ENCODE measurements at regions not wholly inside any gene's neighbourhood (a gene's known extent, or its start where the extent isn't known, plus 50 kb on each side); places are given as distances from the start of the nearest gene placed in this dataset.

GRCh38 chr7:112596260-112596659 is 115.5 kb downstream of the LSMEM1 start:
- H3K4me2 ChIP-seq (ENCODE audit: low read depth, low read length, poor library complexity, severe bottlenecking) = no peak overlapping the region
- no peak overlapping the region for H2AFZ ChIP-seq (ENCODE audit: low read depth, low read length, severe bottlenecking)
- TF ChIP-seq CTCF (IDR thresholded peaks at IDR 0.05; ENCODE audit: insufficient read depth, low read length, poor library complexity, severe bottlenecking) = no peak
- TF ChIP-seq EZH2phosphoT487 (conservative IDR thresholded peaks at IDR 0.05; ENCODE audit: low read length) = no peak
- H3K27ac ChIP-seq (ENCODE audit: low read depth, low read length) = no peak overlapping the region
- H3K9me2 ChIP-seq (replicated peaks; ENCODE audit: insufficient read depth, low read length) = no peaks in the 10 kb centered on the region
- H3K27me3 ChIP-seq (ENCODE audit: low read length) = no peaks in the 10 kb centered on the region
- no peaks in the 10 kb centered on the region for H3K36me3 ChIP-seq (ENCODE audit: low read length)
- no peaks in the 10 kb centered on the region for H3K9me3 ChIP-seq (ENCODE audit: insufficient read depth, low read length)
- H4K20me1 ChIP-seq (ENCODE audit: low read depth, low read length) = no peaks in the 10 kb centered on the region
- no peak overlapping the region for H3K9ac ChIP-seq (ENCODE audit: low read length)
- H3K79me2 ChIP-seq (ENCODE audit: insufficient read depth, low read length) = no peaks in the 10 kb centered on the region
- no peak overlapping the region for H3K4me3 ChIP-seq (ENCODE audit: insufficient read depth, low read length, poor library complexity, severe bottlenecking)
- no peaks in the 10 kb centered on the region for H3F3A ChIP-seq (ENCODE audit: insufficient read depth)

DNA sequence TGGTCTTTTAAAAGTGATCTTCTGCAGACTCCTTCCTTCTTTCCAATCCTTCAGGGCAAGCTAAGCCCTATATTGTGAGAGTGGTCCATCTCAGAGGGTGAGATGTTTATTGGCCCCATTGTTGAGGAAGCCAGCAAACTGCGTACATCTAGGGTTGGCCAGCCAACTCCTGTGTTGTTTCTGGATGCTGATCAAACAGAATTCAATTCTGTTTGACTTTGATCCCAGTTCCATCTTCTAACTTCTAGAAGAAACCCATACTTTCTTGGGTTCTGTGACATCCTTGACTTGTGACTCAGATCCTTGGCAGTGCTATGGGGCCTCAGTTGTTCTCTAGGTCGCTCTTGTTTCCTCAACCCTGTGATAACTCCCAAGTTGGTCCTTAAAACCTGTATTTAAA is 116.2 kb downstream of the LSMEM1 start:
- Histone ChIP-seq H2AFZ (ENCODE audit: low read depth, low read length, severe bottlenecking) (no peak overlapping the region), H4K20me1 (ENCODE audit: low read depth, low read length) (no peaks in the 10 kb centered on the region), H3K79me2 (ENCODE audit: insufficient read depth, low read length) (no peaks in the 10 kb centered on the region), H3F3A (ENCODE audit: insufficient read depth) (no peaks in the 10 kb centered on the region), H3K4me3 (ENCODE audit: insufficient read depth, low read length, poor library complexity, severe bottlenecking) (no peak overlapping the region), H3K9ac (ENCODE audit: low read length) (no peak overlapping the region), H3K27me3 (ENCODE audit: low read length) (no peaks in the 10 kb centered on the region), H3K4me2 (ENCODE audit: low read depth, low read length, poor library complexity, severe bottlenecking) (no peak overlapping the region), H3K36me3 (ENCODE audit: low read length) (no peaks in the 10 kb centered on the region), H3K27ac (ENCODE audit: low read depth, low read length) (no peak overlapping the region), H3K9me2 (replicated peaks; ENCODE audit: insufficient read depth, low read length) (no peaks in the 10 kb centered on the region), H3K9me3 (ENCODE audit: insufficient read depth, low read length) (no peaks in the 10 kb centered on the region)
- TF ChIP-seq EZH2phosphoT487 (conservative IDR thresholded peaks at IDR 0.05; ENCODE audit: low read length) = no peak
- no peak for TF ChIP-seq CTCF (IDR thresholded peaks at IDR 0.05; ENCODE audit: insufficient read depth, low read length, poor library complexity, severe bottlenecking)

GRCh38 chr7:112603673-112604072 is 122.9 kb downstream of the LSMEM1 start:
- Histone ChIP-seq H2AFZ (ENCODE audit: low read depth, low read length, severe bottlenecking) (no peak overlapping the region), H3K27ac (ENCODE audit: low read depth, low read length) (no peak overlapping the region), H3K9me2 (replicated peaks; ENCODE audit: insufficient read depth, low read length) (no peaks in the 10 kb centered on the region), H3K79me2 (ENCODE audit: insufficient read depth, low read length) (no peaks in the 10 kb centered on the region), H3K4me3 (ENCODE audit: insufficient read depth, low read length, poor library complexity, severe bottlenecking) (no peak overlapping the region), H3K4me2 (ENCODE audit: low read depth, low read length, poor library complexity, severe bottlenecking) (no peak overlapping the region), H3K36me3 (ENCODE audit: low read length) (no peaks in the 10 kb centered on the region), H3F3A (ENCODE audit: insufficient read depth) (no peaks in the 10 kb centered on the region), H3K9me3 (ENCODE audit: insufficient read depth, low read length) (no peaks in the 10 kb centered on the region), H4K20me1 (ENCODE audit: low read depth, low read length) (no peaks in the 10 kb centered on the region), H3K27me3 (ENCODE audit: low read length) (no peaks in the 10 kb centered on the region), H3K9ac (ENCODE audit: low read length) (no peak overlapping the region)
- TF ChIP-seq CTCF (IDR thresholded peaks at IDR 0.05; ENCODE audit: insufficient read depth, low read length, poor library complexity, severe bottlenecking) (no peak), EZH2phosphoT487 (conservative IDR thresholded peaks at IDR 0.05; ENCODE audit: low read length) (no peak)

- H3F3A ChIP-seq (ENCODE audit: insufficient read depth) = no peaks in the 10 kb centered on the region
Measured at GRCh38 chr7:112610636-112611035, 129.8 kb downstream of the LSMEM1 start.

More at GRCh38 chr7:112610636-112611035, 129.8 kb downstream of the LSMEM1 start:
- Histone ChIP-seq H3K36me3 (ENCODE audit: low read length) (no peaks in the 10 kb centered on the region), H3K4me2 (ENCODE audit: low read depth, low read length, poor library complexity, severe bottlenecking) (no peak overlapping the region), H2AFZ (ENCODE audit: low read depth, low read length, severe bottlenecking) (no peak overlapping the region), H3K27ac (ENCODE audit: low read depth, low read length) (no peak overlapping the region), H3K4me3 (ENCODE audit: insufficient read depth, low read length, poor library complexity, severe bottlenecking) (no peak overlapping the region), H4K20me1 (ENCODE audit: low read depth, low read length) (no peaks in the 10 kb centered on the region), H3K79me2 (ENCODE audit: insufficient read depth, low read length) (no peaks in the 10 kb centered on the region), H3K9me2 (replicated peaks; ENCODE audit: insufficient read depth, low read length) (no peaks in the 10 kb centered on the region), H3K27me3 (ENCODE audit: low read length) (no peaks in the 10 kb centered on the region), H3K9ac (ENCODE audit: low read length) (no peak overlapping the region), H3K9me3 (ENCODE audit: insufficient read depth, low read length) (no peaks in the 10 kb centered on the region)
- no peak for TF ChIP-seq CTCF (IDR thresholded peaks at IDR 0.05; ENCODE audit: insufficient read depth, low read length, poor library complexity, severe bottlenecking)
- no peak for TF ChIP-seq EZH2phosphoT487 (conservative IDR thresholded peaks at IDR 0.05; ENCODE audit: low read length)

All from SU-DHL-6 (cell line).